CD4-positive, alpha-beta T cell treated with Interleukin-17A for 1 hour (primary cell): ENCODE measurements at regions not wholly inside any gene's neighbourhood (a gene's known extent, or its start where the extent isn't known, plus 50 kb on each side); places are given as distances from the start of the nearest gene placed in this dataset.
"Not testable (repeated sequence)": the region's sequence is repeated elsewhere in the genome, so short reads cannot be mapped to it uniquely, and the experiment has no call there.

Experiments used
- DNase-seq: peaks from one replicate; pipeline ENCODE4 v3.0.0-alpha.2; 2020

- not testable (repeated sequence) for DNase-seq
Measured at GRCh38 chr12:87394168-87394567, 635.0 kb downstream of the C12orf50 start.

DNA sequence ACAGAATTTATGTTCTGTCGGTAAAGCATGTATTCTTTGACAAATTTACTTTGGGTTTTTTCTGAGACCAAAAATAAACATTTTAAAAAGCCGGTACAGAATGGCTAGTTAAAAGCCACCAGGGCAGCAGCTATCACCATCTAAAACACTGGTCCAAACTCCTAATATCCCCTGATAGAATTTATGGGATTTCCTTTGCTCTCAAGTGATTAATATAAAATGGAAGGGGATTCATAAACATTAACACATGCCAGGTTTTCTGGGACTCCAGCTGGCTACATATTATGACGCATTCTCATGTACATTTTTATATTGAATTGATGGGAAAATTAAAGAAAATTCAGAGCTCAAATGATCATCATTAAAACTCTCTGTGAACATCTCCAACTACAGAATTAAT is 640.8 kb downstream of the C12orf50 start:
- DNase-seq, result no peak

- DNase-seq, result no peak
Measured at GRCh38 chr12:87385322-87385721, 643.9 kb downstream of the C12orf50 start.

- DNase-seq, result no peak
Measured at GRCh38 chr12:87384226-87384625, 645.0 kb downstream of the C12orf50 start.

- DNase-seq, result no peak
Measured at GRCh38 chr12:87383680-87384079, 645.5 kb downstream of the C12orf50 start.

DNA sequence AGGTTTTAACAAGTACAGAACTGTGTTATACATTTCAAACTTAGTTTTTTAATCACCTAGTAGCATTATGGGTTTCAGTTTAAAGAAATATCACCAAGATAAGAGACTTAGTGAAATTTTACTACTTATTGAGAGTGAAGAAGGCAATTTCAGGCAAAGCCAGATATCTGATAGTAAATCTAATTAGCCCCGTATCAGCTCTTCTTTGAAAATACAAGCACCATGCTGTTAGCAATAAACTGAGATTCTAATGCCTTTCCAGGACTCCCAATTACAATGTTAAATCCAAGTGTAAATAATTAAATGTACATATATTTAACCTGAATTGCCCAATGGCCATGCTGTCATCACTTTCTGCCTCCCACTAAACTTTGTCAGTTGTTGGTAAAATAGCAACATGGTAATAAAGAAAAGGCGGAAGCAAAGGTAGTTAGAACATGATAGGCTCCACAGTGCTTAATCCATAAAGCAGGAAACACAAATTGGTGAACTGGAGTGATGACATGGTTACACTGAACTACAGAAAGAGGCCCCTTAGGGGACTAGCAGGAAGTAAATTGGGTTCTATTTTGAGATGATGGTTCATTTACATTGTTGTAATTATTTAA is 646.1 kb downstream of the C12orf50 start:
- no peak for DNase-seq

DNA sequence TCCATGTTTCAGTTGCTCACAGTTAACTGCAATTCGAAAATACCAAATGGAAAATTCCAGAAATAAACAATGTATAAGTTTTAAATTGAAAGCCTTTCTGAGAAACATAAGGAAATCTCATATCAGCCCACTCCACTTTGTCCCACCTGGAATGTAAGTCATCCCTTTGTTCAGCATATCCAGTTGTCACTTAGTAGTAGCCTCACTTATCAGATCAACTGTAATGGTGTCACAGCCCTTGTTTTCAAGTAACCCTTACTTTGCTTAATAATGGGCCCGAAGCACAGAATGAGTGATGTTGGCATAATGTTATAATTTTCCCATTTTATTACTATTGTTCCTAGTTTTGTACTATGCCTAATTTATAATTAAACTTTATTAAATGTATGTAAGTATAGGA is 646.8 kb downstream of the C12orf50 start:
- DNase-seq, result no peak

- no peak for DNase-seq
Measured at GRCh38 chr12:87381742-87382141, 647.5 kb downstream of the C12orf50 start.

DNA sequence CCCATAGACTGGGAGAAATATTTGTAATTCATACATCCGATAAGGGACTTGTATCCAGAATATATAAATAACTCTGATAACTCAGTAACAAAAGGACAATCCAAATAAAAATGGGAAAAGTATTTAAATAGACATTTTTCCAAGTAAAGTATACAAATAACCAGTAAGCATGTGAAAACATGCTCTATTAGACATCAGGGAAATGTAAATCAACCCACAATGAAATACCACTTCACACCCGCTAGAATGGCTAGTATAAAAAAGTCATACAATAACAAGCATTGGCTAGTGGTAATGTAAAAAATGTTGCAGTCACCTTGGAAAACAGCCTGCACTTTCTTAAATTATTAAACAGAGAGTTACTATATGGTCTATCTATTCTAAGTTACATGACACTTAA is 650.7 kb downstream of the C12orf50 start:
- no peak for DNase-seq

DNA sequence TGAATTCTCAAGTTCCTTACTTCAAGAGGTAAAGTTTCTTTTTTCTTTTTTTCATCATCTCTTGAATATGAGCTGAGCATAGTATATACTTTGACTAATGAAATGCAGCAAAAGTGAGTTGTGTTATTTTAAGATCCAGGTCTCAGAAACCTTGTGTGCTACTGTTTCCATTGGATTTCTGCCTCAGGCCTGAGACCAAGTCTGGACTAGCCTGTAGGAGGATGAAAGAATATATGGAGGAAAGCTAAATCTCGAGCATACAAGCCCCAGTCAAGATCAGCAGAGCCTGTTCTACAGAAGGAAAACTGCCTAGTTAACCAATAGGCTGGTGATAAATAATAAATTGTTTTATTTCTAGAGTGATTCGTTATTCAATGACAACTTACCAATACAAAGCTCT is 652.5 kb downstream of the C12orf50 start:
- DNase-seq, result no peak

DNA sequence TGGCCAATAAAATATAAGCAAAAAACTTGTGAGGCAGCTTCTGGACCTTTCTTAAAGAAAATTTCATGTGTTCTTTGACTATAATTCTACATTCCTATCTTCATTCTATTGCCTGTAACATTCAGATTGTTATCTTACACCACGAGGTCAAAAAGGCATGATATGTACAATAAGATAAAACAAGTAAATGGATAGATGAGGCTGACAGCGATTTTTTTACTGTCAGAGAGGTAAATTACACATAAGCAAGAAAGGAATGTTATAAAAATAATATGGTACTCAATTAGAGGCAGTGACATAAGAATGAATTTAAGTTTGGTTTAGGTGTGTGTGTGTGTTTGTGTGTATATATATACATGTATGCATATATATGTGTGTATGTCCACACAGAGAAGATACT is 660.0 kb downstream of the C12orf50 start:
- no peak for DNase-seq

DNA sequence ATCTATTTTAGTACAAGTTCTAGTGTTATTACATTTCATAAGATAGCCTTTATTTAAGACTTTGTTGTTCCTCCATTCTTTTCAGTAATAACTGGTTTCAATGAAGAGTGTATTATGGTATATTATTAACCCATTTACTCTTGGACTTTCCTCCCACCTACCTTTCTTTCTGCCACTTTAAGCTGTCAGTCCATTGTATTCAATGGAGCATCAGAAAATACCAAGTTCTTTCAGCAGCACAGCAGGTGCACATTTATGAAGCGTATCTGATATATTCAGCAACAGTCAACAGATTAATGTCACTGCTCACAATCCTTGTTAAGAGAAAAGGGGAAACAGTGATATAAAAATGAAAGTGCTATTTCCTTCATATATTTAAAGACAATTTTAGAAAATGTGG is 660.9 kb downstream of the C12orf50 start:
- DNase-seq, result no peak

- DNase-seq, result no peak
Measured at GRCh38 chr12:87365423-87365822, 663.8 kb downstream of the C12orf50 start.

DNA sequence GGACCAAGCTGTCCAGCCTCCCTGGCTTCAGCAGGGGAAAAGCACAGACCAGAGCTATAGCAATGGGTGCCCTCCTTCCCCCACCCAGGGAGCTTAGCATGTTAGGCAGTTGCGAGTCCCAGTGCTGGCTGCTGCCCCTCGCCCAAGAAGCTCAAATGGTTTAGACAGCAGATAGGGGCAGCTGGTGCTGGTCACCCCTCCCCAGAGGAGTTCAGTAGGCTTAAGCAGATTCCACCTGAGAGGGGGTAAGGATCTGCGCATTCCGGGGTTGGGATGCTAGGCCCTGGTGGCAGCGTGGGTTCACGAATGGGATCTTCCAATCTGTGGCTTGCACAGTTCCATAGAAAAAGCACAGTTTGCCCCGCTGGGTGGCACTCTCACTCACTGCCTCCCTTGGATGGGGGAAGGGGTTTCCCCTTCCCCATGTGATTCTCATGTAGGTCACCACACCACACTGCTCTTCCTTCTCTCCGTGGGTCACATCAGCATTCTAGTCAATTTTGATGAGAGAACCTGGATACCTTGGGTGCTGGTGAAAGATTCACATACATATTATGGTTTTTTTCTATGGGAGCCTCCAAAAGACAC is 665.6 kb downstream of the C12orf50 start:
- DNase-seq, result no peak

DNA sequence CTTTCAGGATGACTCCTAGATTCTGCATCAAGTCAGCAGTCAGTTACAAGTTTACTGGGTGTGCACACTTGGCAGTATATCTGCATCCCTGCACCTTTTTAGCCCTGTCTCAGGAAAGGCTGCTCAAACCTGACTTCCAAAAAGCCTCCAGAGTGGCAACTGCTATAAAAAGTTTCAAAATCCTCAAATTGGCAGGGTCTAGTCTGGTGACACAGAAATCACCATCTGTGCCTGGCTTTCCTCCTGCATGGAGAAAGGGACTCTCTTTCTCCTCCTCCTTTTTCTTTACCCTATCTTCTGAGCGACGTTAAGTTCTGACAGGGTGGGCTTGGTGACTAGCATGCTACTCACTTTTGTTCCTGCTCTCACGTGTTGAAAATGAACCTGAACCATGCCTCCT is 679.5 kb downstream of the C12orf50 start:
- DNase-seq, result no peak

- no peak for DNase-seq
Measured at GRCh38 chr12:87348071-87348470, 681.1 kb downstream of the C12orf50 start.

GRCh38 chr12:87344699-87345098 is 684.5 kb downstream of the C12orf50 start:
- no peak for DNase-seq

- DNase-seq, result no peak
Measured at GRCh38 chr12:87338681-87339080, 690.5 kb downstream of the C12orf50 start.

- no peak for DNase-seq
Measured at GRCh38 chr12:87336814-87337336, 692.3 kb downstream of the C12orf50 start.

GRCh38 chr12:87332987-87333726 is 696.0 kb downstream of the C12orf50 start:
- no peak for DNase-seq

GRCh38 chr12:87330071-87330555 is 699.1 kb downstream of the C12orf50 start:
- not testable (repeated sequence) for DNase-seq

GRCh38 chr12:87329076-87329863 is 699.9 kb downstream of the C12orf50 start:
- DNase-seq, result no peak

GRCh38 chr12:87323369-87323768 is 705.8 kb downstream of the C12orf50 start:
- no peak for DNase-seq
